Neural cell (in vitro differentiated cells): ENCODE measurements at regions not wholly inside any gene's neighbourhood (a gene's known extent, or its start where the extent isn't known, plus 50 kb on each side); places are given as distances from the start of the nearest gene placed in this dataset.

Experiments
- H2AFZ ChIP-seq: fragments of 200-600, 300-800 bp; sonication (generic), shearing (Covaris generic); 2 replicates; pipeline ENCODE4 v1.6.0; 2014; ENCODE audit warnings: low read depth, mild to moderate bottlenecking, antibody characterized with exemption, low read length, moderate library complexity
- H3F3A ChIP-seq: fragments of 200-600 bp; shearing (Covaris generic); 2 replicates; pipeline ENCODE4 v1.6.1; 2016; ENCODE audit warnings: mild to moderate bottlenecking, moderate library complexity, mixed read lengths, antibody characterized with exemption, low read length; ENCODE audit not compliant: insufficient read depth, poor library complexity, severe bottlenecking
- H3K27ac ChIP-seq: fragments of 200-600, 300-800 bp; sonication (generic), shearing (Covaris generic); 2 replicates; pipeline ENCODE4 v1.5.1; 2014; ENCODE audit warnings: mild to moderate bottlenecking, low read length, moderate library complexity
- H3K27me3 ChIP-seq: fragments of 300-800, 200-600 bp; sonication (generic), shearing (Covaris generic); 2 replicates; pipeline ENCODE4 v1.6.0; 2014; ENCODE audit warnings: mild to moderate bottlenecking, low read depth, low read length, moderate library complexity; ENCODE audit not compliant: insufficient read depth
- H3K36me3 ChIP-seq: fragments of 300-800, 200-600 bp; sonication (generic), shearing (Covaris generic); 2 replicates; pipeline ENCODE4 v1.5.1; 2014; ENCODE audit warnings: mild to moderate bottlenecking, antibody characterized with exemption, low read length, moderate library complexity; ENCODE audit not compliant: insufficient read depth
- H3K4me2 ChIP-seq: fragments of 300-800, 200-600 bp; sonication (generic), shearing (Covaris generic); 2 replicates; pipeline ENCODE4 v1.6.0; 2014; ENCODE audit warnings: mild to moderate bottlenecking, low read length
- H3K4me3 ChIP-seq: fragments of 300-800, 200-600 bp; sonication (generic), shearing (Covaris generic); 2 replicates; pipeline ENCODE4 v1.5.1; 2014; ENCODE audit warnings: mild to moderate bottlenecking, low read length, moderate library complexity
- H3K79me2 ChIP-seq: fragments of 200-600 bp; shearing (Covaris generic); replicated peaks from 2 replicates; pipeline ENCODE4 v1.6.0; 2014; ENCODE audit warnings: mild to moderate bottlenecking, low read length, moderate library complexity; ENCODE audit not compliant: insufficient read depth
- H3K9ac ChIP-seq: fragments of 300-800, 200-600 bp; sonication (generic), shearing (Covaris generic); 2 replicates; pipeline ENCODE4 v1.6.1; 2016; ENCODE audit warnings: mild to moderate bottlenecking, low read length, mixed read lengths
- H3K9me2 ChIP-seq: fragments of 200-600 bp; shearing (Covaris generic); 2 replicates; pipeline ENCODE4 v1.6.1; 2016; ENCODE audit warnings: mild to moderate bottlenecking, low read length, mixed read lengths; ENCODE audit not compliant: insufficient read depth
- H3K9me3 ChIP-seq: fragments of 200-600, 300-800 bp; sonication (generic), shearing (Covaris generic); 2 replicates; pipeline ENCODE4 v1.6.1; 2016; ENCODE audit warnings: mild to moderate bottlenecking, mixed run types, low read length, moderate library complexity, mixed read lengths
- H4K20me1 ChIP-seq: fragments of 200-600 bp; shearing (Covaris generic); 2 replicates; pipeline ENCODE4 v1.6.1; 2016; ENCODE audit warnings: mild to moderate bottlenecking, mixed run types; ENCODE audit not compliant: insufficient read depth
- EP300 ChIP-seq: fragments of 450-650 bp; conservative IDR thresholded peaks from 2 replicates; pipeline ENCODE4 v1.6.1; 2014; ENCODE audit warnings: antibody characterized with exemption, mild to moderate bottlenecking, moderate library complexity; ENCODE audit not compliant: poor library complexity, severe bottlenecking
- EZH2 ChIP-seq: fragments of 200-600, 300-800 bp; shearing (Covaris generic), sonication (generic); IDR thresholded peaks from 2 replicates; pipeline ENCODE4 v1.6.1; 2014; ENCODE audit warnings: antibody characterized with exemption, low read length, borderline replicate concordance, mild to moderate bottlenecking; ENCODE audit not compliant: insufficient read depth, poor library complexity, severe bottlenecking
- MXI1 ChIP-seq: fragments of 450-650 bp; conservative IDR thresholded peaks from 2 replicates; pipeline ENCODE4 v1.6.1; 2014; ENCODE audit warnings: antibody characterized with exemption, mild to moderate bottlenecking; ENCODE audit not compliant: poor library complexity, severe bottlenecking
- POLR2AphosphoS5 ChIP-seq: IDR thresholded peaks from 2 replicates; pipeline ENCODE4 v1.6.1; 2012
- RAD21 ChIP-seq: fragments of 450-650 bp; conservative IDR thresholded peaks from 2 replicates; pipeline ENCODE4 v1.6.1; 2014; ENCODE audit warnings: antibody characterized with exemption, mild to moderate bottlenecking, moderate library complexity
- SMC3 ChIP-seq: fragments of 450-650 bp; conservative IDR thresholded peaks from 2 replicates; pipeline ENCODE4 v1.6.1; 2014; ENCODE audit warnings: antibody characterized with exemption, mild to moderate bottlenecking, moderate library complexity; ENCODE audit not compliant: poor library complexity
- TAF1 ChIP-seq: IDR thresholded peaks from 2 replicates; pipeline ENCODE4 v1.6.1; 2012; ENCODE audit warnings: low read depth
- TF ChIP-seq, protein P1 (sequence below): IDR thresholded peaks from 2 replicates; pipeline ENCODE4 v1.6.1; 2012; ENCODE audit warnings: borderline replicate concordance
- TF ChIP-seq, protein P2 (sequence below): fragments of 450-650 bp; IDR thresholded peaks from 2 replicates; pipeline ENCODE4 v1.5.1; 2014; ENCODE audit warnings: antibody characterized with exemption, mild to moderate bottlenecking, moderate library complexity; ENCODE audit not compliant: poor library complexity, severe bottlenecking

GRCh38 chr5:149438711-149439132 lies 59.6 kb upstream of the IL17B start:
- Histone ChIP-seq H3K79me2 (no peaks in the 10 kb centered on the region), H3K9ac (no peak overlapping the region), H3K27me3 (no peaks in the 10 kb centered on the region), H3K9me3 (no peaks in the 10 kb centered on the region), H3K9me2 (no peaks in the 10 kb centered on the region), H4K20me1 (no peaks in the 10 kb centered on the region), H3K36me3 (no peaks in the 10 kb centered on the region), H3K4me3 (no peak overlapping the region), H3K4me2 (no peak overlapping the region), H2AFZ (no peak overlapping the region), H3K27ac (no peak overlapping the region), H3F3A (no peaks in the 10 kb centered on the region)
- TF ChIP-seq MXI1 = no peak
- no peak for TF ChIP-seq TAF1
- TF ChIP-seq, protein P1, sequence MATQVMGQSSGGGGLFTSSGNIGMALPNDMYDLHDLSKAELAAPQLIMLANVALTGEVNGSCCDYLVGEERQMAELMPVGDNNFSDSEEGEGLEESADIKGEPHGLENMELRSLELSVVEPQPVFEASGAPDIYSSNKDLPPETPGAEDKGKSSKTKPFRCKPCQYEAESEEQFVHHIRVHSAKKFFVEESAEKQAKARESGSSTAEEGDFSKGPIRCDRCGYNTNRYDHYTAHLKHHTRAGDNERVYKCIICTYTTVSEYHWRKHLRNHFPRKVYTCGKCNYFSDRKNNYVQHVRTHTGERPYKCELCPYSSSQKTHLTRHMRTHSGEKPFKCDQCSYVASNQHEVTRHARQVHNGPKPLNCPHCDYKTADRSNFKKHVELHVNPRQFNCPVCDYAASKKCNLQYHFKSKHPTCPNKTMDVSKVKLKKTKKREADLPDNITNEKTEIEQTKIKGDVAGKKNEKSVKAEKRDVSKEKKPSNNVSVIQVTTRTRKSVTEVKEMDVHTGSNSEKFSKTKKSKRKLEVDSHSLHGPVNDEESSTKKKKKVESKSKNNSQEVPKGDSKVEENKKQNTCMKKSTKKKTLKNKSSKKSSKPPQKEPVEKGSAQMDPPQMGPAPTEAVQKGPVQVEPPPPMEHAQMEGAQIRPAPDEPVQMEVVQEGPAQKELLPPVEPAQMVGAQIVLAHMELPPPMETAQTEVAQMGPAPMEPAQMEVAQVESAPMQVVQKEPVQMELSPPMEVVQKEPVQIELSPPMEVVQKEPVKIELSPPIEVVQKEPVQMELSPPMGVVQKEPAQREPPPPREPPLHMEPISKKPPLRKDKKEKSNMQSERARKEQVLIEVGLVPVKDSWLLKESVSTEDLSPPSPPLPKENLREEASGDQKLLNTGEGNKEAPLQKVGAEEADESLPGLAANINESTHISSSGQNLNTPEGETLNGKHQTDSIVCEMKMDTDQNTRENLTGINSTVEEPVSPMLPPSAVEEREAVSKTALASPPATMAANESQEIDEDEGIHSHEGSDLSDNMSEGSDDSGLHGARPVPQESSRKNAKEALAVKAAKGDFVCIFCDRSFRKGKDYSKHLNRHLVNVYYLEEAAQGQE = no peak
- no peak for TF ChIP-seq SMC3
- TF ChIP-seq RAD21 = no peak
- TF ChIP-seq EP300 = no peak
- no peak for TF ChIP-seq POLR2AphosphoS5
- TF ChIP-seq, protein P2, sequence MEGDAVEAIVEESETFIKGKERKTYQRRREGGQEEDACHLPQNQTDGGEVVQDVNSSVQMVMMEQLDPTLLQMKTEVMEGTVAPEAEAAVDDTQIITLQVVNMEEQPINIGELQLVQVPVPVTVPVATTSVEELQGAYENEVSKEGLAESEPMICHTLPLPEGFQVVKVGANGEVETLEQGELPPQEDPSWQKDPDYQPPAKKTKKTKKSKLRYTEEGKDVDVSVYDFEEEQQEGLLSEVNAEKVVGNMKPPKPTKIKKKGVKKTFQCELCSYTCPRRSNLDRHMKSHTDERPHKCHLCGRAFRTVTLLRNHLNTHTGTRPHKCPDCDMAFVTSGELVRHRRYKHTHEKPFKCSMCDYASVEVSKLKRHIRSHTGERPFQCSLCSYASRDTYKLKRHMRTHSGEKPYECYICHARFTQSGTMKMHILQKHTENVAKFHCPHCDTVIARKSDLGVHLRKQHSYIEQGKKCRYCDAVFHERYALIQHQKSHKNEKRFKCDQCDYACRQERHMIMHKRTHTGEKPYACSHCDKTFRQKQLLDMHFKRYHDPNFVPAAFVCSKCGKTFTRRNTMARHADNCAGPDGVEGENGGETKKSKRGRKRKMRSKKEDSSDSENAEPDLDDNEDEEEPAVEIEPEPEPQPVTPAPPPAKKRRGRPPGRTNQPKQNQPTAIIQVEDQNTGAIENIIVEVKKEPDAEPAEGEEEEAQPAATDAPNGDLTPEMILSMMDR = no peak
- no peak for TF ChIP-seq EZH2

DNA sequence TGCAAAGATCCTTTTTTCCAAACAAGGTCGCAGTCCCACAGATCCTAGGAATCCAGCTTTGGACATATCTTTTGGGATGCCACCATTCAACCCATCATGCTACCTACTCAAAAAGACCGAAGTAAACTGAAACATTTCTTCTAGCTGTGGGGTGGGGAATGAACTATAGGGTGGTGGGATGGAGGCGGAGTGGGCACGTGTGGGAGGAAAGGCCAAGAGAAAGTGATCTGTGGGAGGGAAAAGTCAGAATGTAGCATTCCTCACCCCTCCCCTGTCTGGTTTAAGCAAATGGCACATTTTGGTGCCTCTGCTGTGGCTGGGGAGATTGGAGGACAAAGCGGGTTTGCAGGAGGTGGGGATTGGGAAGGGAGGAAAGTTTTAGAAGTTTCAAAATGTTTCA lies 59.2 kb upstream of the IL17B start:
- Histone ChIP-seq H3K27ac (no peak overlapping the region), H3K79me2 (no peaks in the 10 kb centered on the region), H3K4me2 (no peak overlapping the region), H3K9ac (no peak overlapping the region), H3K27me3 (no peaks in the 10 kb centered on the region), H3K4me3 (no peak overlapping the region), H2AFZ (no peak overlapping the region), H4K20me1 (no peaks in the 10 kb centered on the region), H3K9me3 (no peaks in the 10 kb centered on the region), H3K36me3 (no peaks in the 10 kb centered on the region), H3K9me2 (no peaks in the 10 kb centered on the region), H3F3A (no peaks in the 10 kb centered on the region)
- TF ChIP-seq, protein P2 = no peak
- TF ChIP-seq RAD21 (no peak), SMC3 (no peak), TAF1 (no peak), EP300 (no peak), EZH2 (no peak)
